CD4-positive, alpha-beta T cell treated with Interleukin-10 for 1 hour (primary cell): ENCODE measurements at regions not wholly inside any gene's neighbourhood (a gene's known extent, or its start where the extent isn't known, plus 50 kb on each side); places are given as distances from the start of the nearest gene placed in this dataset.
"Not testable (repeated sequence)": the region's sequence is repeated elsewhere in the genome, so short reads cannot be mapped to it uniquely, and the experiment has no call there.

Source experiments
- DNase-seq: peaks from one replicate; pipeline ENCODE4 v3.0.0-alpha.2; 2020

GRCh38 chr18:4758980-4759379 lies 303.9 kb upstream of the DLGAP1 start:
- DNase-seq: no peak

GRCh38 chr18:4755848-4756247 lies 300.7 kb upstream of the DLGAP1 start:
- no peak for DNase-seq

GRCh38 chr18:4753151-4753550 lies 298.0 kb upstream of the DLGAP1 start:
- DNase-seq: not testable (repeated sequence)

- no peak for DNase-seq
These were observed 296.4 kb upstream of the DLGAP1 start for GRCh38 chr18:4751523-4751922.

GRCh38 chr18:4750393-4751346 lies 295.6 kb upstream of the DLGAP1 start:
- DNase-seq: no peak

- DNase-seq: no peak
These were observed 293.9 kb upstream of the DLGAP1 start for GRCh38 chr18:4748975-4749374.

GRCh38 chr18:4734903-4735302 lies 279.8 kb upstream of the DLGAP1 start:
- no peak for DNase-seq

- no peak for DNase-seq
These were observed 278.9 kb upstream of the DLGAP1 start for GRCh38 chr18:4734021-4734420.

- DNase-seq: no peak
These were observed 266.4 kb upstream of the DLGAP1 start for GRCh38 chr18:4721545-4721944.

- no peak for DNase-seq
These were observed 265.4 kb upstream of the DLGAP1 start for GRCh38 chr18:4720518-4720917.

- DNase-seq: no peak
These were observed 250.8 kb upstream of the DLGAP1 start for GRCh38 chr18:4705894-4706293.

- no peak for DNase-seq
These were observed 249.7 kb upstream of the DLGAP1 start for GRCh38 chr18:4704781-4705180.

GRCh38 chr18:4691836-4692235 lies 236.7 kb upstream of the DLGAP1 start:
- no peak for DNase-seq

GRCh38 chr18:4678685-4679084 lies 223.6 kb upstream of the DLGAP1 start:
- DNase-seq: not testable (repeated sequence)

- DNase-seq: no peak
These were observed 221.9 kb upstream of the DLGAP1 start for GRCh38 chr18:4677006-4677405.

- DNase-seq: no peak
These were observed 217.1 kb upstream of the DLGAP1 start for GRCh38 chr18:4672162-4672561.

GRCh38 chr18:4658804-4659203 lies 203.7 kb upstream of the DLGAP1 start:
- no peak for DNase-seq

GRCh38 chr18:4653418-4653817 lies 198.3 kb upstream of the DLGAP1 start:
- DNase-seq: no peak

- no peak for DNase-seq
These were observed 186.8 kb upstream of the DLGAP1 start for GRCh38 chr18:4641771-4642368.

- DNase-seq: no peak
These were observed 185.4 kb upstream of the DLGAP1 start for GRCh38 chr18:4640349-4641012.

- DNase-seq: no peak
These were observed 184.7 kb upstream of the DLGAP1 start for GRCh38 chr18:4639628-4640310.

GRCh38 chr18:4638680-4639079 lies 183.6 kb upstream of the DLGAP1 start:
- DNase-seq: no peak

GRCh38 chr18:4637876-4638275 lies 182.8 kb upstream of the DLGAP1 start:
- no peak for DNase-seq
